Thyroid gland (tissue), 4 donors: ENCODE measurements at regions not wholly inside any gene's neighbourhood (a gene's known extent, or its start where the extent isn't known, plus 50 kb on each side); places are given as distances from the start of the nearest gene placed in this dataset.

ENCODE experiments used
- CTCF ChIP-seq, 6 experiments: fragments of 200-600 bp in 3 of 6; fragments of 450-650 bp in 3 of 6; sonication (generic) in 3 of 6; IDR thresholded peaks; one replicate each; pipeline ENCODE4 v1.5.1; 2016 to 2019; ENCODE audit warnings: antibody characterized with exemption in 6 of 6, mild to moderate bottlenecking in 2 of 6, inconsistent platforms in 1 of 6, moderate library complexity in 1 of 6
- POLR2A ChIP-seq, 2 donors: fragments of 450-650 bp; IDR thresholded peaks; one replicate each; pipeline ENCODE4 v1.6.1; 2017; ENCODE audit warnings: antibody characterized with exemption in 2 of 2, mild to moderate bottlenecking in 2 of 2, moderate library complexity in 1 of 2

- TF ChIP-seq POLR2A (IDR thresholded peaks at IDR 0.05) (no peak), CTCF (IDR thresholded peaks at IDR 0.05) (no peak)
These were observed 314.9 kb upstream of the SLITRK5 start for GRCh38 chr13:87356314-87356713.
